ENCODE measurements at regions not wholly inside any gene's neighbourhood (a gene's known extent, or its start where the extent isn't known, plus 50 kb on each side); places are given as distances from the start of the nearest gene placed in this dataset.
"Not testable (repeated sequence)": the region's sequence is repeated elsewhere in the genome, so short reads cannot be mapped to it uniquely, and the experiment has no call there.

DNA sequence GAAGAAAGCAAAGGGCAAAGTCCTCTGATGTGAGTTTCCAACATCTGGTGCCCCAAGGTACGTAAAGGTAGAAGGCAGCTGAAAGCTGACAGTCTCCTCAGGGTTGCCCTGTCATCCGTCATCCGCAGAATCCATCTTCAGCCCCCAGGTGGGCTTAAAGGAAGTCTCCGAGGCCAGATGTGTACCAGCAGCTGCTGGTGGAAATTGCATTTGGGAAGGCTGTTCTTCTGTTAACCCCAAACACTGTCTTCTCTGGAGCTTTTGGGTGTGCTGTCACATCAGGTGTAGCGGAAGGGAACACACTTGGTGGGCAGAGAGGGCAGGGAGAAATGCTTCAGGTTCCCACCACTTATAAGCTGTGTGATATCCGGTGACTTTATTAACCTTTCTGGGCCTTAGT lies 310.0 kb upstream of the GATB start:
- Mint-ChIP-seq H3K9me3 (no peaks in the 10 kb centered on the region), H3K27ac (no peak overlapping the region), H3K27me3 (peaks cover 6% of the 10 kb centered on the region), H3K4me1 (no peaks in the 10 kb centered on the region), H3K36me3 (no peaks in the 10 kb centered on the region), H3K4me3 (no peak overlapping the region)
- ATAC-seq (ENCODE audit: low read depth) (no peak), DNase-seq (ENCODE audit: low spot score in 2 of 2) (no peak)

- peaks cover 2% of the 10 kb centered on the region for H3K4me1 Mint-ChIP-seq
- H3K27me3 Mint-ChIP-seq = peaks cover 12% of the 10 kb centered on the region
- DNase-seq (ENCODE audit: low spot score in 2 of 2) (no peak), ATAC-seq (ENCODE audit: low read depth) (no peak)
- no peaks in the 10 kb centered on the region for H3K36me3 Mint-ChIP-seq
- no peak overlapping the region for H3K4me3 Mint-ChIP-seq
- H3K9me3 Mint-ChIP-seq = no peaks in the 10 kb centered on the region
- no peak overlapping the region for H3K27ac Mint-ChIP-seq
These were observed 308.1 kb upstream of the GATB start for GRCh38 chr4:152068866-152069265.

DNA sequence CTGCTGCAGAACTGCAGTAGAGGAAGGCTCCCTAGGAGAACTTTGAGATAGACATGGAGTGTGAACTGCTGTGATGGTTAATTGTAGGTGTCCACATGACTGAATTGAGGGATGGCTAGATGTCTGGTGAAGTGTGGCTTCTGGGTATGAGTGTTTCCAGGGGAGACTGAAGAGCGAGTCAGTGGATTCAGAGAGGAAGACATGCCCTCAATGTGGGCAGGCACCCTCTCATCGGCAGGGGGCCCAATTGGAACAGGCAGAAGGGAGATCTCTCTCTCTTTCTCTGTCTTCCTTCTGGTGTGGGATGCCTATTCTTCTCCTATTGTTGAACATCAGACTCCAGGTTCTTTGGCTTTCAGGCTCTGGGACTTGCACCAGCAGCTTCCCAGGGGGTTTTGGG lies 304.7 kb upstream of the GATB start:
- Mint-ChIP-seq H3K36me3 (no peaks in the 10 kb centered on the region), H3K27ac (no peak overlapping the region), H3K9me3 (no peaks in the 10 kb centered on the region), H3K4me1 (peaks cover 2% of the 10 kb centered on the region), H3K4me3 (no peak overlapping the region), H3K27me3 (peaks cover 16% of the 10 kb centered on the region)
- no peak for ATAC-seq (ENCODE audit: low read depth)
- no peak for DNase-seq (ENCODE audit: low spot score in 2 of 2)

GRCh38 chr4:152064753-152065152 lies 303.9 kb upstream of the GATB start:
- Mint-ChIP-seq H3K4me1 (peaks cover 2% of the 10 kb centered on the region), H3K9me3 (no peaks in the 10 kb centered on the region), H3K27me3 (peaks cover 16% of the 10 kb centered on the region), H3K4me3 (no peak overlapping the region), H3K27ac (no peak overlapping the region), H3K36me3 (no peaks in the 10 kb centered on the region)
- ATAC-seq (ENCODE audit: low read depth) (no peak), DNase-seq (ENCODE audit: low spot score in 2 of 2) (no peak)

- no peak for DNase-seq (ENCODE audit: low spot score in 2 of 2)
- no peak overlapping the region for H3K27ac Mint-ChIP-seq
- ATAC-seq (ENCODE audit: low read depth) = no peak
- H3K4me1 Mint-ChIP-seq = peaks cover 2% of the 10 kb centered on the region
- no peaks in the 10 kb centered on the region for H3K9me3 Mint-ChIP-seq
- H3K36me3 Mint-ChIP-seq = no peaks in the 10 kb centered on the region
- H3K27me3 Mint-ChIP-seq = peaks cover 16% of the 10 kb centered on the region
- no peak overlapping the region for H3K4me3 Mint-ChIP-seq
These were observed 303.5 kb upstream of the GATB start for GRCh38 chr4:152064282-152064681.

GRCh38 chr4:152063621-152064240 lies 302.9 kb upstream of the GATB start:
- H3K4me3 Mint-ChIP-seq = no peak overlapping the region
- H3K27me3 Mint-ChIP-seq = peaks cover 19% of the 10 kb centered on the region
- ATAC-seq (ENCODE audit: low read depth) (no peak), DNase-seq (ENCODE audit: low spot score in 2 of 2) (no peak)
- no peak overlapping the region for H3K27ac Mint-ChIP-seq
- no peaks in the 10 kb centered on the region for H3K9me3 Mint-ChIP-seq
- H3K36me3 Mint-ChIP-seq = no peaks in the 10 kb centered on the region
- peaks cover 2% of the 10 kb centered on the region for H3K4me1 Mint-ChIP-seq

DNA sequence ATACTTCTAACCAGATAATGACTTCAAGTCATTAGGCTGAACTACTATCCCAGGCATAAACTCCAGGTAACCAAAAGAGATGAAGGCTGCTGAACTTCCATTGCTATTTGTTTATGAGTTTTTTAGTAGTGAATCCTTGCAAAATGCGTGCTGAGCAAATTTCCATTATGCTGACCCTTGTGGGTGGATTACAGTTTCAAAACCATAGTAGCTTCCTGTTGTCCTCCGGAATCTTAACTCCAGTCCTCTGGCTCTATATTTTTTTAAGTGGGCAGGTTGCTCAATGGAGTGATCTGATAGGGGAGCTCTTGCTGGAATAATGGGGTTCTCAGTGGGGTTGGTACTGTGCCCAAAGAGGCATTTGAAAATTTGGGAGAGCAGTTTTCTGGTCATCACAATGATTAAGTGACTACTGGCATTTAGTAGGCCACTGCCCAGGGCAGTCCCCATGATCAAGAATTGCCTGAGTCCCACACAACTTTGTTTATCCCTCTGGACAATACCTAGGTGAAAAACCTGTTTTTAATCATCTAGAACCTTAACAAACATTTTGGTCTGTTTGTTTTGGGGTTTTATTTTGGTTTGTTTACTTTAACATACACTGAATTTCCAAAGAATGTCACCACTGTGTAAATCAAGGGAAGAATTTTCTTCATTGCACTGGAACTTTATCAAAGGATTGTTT lies 302.3 kb upstream of the GATB start:
- Mint-ChIP-seq H3K4me1 (peaks cover 2% of the 10 kb centered on the region), H3K27ac (no peak overlapping the region), H3K4me3 (no peak overlapping the region), H3K9me3 (peaks cover 1% of the 10 kb centered on the region), H3K27me3 (peaks cover 19% of the 10 kb centered on the region), H3K36me3 (no peaks in the 10 kb centered on the region)
- ATAC-seq (ENCODE audit: low read depth) (no peak), DNase-seq (ENCODE audit: low spot score in 2 of 2) (no peak)

DNA sequence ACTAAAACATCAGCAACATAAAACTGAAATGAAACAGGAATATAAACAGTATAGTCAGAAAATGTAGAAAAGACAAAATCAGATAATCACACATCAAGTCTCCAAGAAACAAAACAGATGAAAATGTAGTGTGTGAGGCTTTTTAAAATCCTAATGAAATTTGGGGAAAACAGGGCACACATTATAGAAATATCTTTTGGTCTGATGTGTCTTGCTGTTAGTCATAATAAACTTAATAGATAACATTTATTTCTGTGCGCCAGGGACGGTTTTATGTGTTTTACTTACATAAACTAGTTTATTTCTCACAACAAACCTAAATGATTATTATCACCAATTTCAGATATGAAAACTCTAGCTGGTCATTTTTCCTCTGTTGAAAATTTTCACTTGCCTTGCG lies 293.9 kb upstream of the GATB start:
- H3K27me3 Mint-ChIP-seq = peaks cover 12% of the 10 kb centered on the region
- no peak for ATAC-seq (ENCODE audit: low read depth)
- peaks cover 10% of the 10 kb centered on the region for H3K9me3 Mint-ChIP-seq
- no peak overlapping the region for H3K27ac Mint-ChIP-seq
- no peaks in the 10 kb centered on the region for H3K4me1 Mint-ChIP-seq
- H3K36me3 Mint-ChIP-seq = peaks cover 2% of the 10 kb centered on the region
- H3K4me3 Mint-ChIP-seq = no peak overlapping the region
- no peak for DNase-seq (ENCODE audit: low spot score in 2 of 2)

DNA sequence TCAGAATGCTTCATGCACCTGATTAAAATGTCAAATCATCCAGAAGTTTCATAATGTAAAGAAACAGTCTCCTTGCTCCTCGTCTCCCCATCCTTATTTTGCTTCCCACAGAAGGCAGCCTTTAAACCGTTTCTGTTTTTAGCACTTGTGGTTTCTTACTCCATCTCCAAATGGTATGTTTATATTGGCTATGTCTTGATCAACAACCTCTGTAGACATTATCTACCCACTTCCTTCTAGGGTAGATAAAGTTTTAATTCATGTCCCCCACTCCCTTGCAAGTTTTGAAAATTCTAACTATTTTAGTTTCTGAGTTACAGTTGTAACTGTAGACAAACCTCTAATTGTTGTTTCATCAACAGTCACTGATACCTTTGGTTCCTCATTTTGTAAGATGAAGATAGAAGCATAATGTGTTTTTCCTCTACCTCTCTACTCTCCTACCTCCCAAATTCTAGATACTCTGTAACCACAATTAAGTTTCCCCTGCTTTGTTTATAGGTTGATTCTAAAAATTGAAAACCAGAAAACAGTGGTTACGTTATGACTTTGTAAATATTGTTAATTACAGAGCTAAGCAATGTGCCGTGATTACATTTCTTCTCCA lies 291.7 kb upstream of the GATB start:
- Mint-ChIP-seq H3K4me3 (no peak overlapping the region), H3K36me3 (peaks cover 2% of the 10 kb centered on the region), H3K27ac (no peak overlapping the region), H3K4me1 (no peaks in the 10 kb centered on the region), H3K9me3 (peaks cover 12% of the 10 kb centered on the region), H3K27me3 (peaks cover 16% of the 10 kb centered on the region)
- no peak for DNase-seq (ENCODE audit: low spot score in 2 of 2)
- no peak for ATAC-seq (ENCODE audit: low read depth)

DNA sequence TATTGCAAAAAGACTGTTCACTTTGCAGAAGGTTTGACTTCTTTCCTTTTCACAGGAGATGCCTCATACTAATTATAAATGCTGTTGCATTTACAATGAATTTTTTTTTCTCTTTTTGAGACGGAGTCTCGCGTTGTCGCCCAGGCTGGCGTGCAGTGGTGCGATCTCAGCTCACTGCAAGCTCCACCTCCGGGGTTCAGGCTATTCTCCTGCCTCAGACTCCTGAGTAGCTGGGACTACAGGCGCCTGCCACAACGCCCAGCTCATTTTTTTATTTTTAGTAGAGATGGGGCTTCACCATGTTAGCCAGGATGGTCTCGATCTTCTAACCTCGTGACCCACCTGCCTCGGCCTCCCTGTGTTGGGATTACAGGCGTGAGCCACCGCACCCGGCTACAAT lies 290.5 kb upstream of the GATB start:
- H3K4me3 Mint-ChIP-seq; ATAC-seq (ENCODE audit: low read depth); H3K27ac Mint-ChIP-seq; H3K4me1 Mint-ChIP-seq; H3K36me3 Mint-ChIP-seq; H3K9me3 Mint-ChIP-seq; DNase-seq (ENCODE audit: low spot score in 2 of 2): not testable (repeated sequence)
- H3K27me3 Mint-ChIP-seq = peaks cover 12% of the 10 kb centered on the region

DNA sequence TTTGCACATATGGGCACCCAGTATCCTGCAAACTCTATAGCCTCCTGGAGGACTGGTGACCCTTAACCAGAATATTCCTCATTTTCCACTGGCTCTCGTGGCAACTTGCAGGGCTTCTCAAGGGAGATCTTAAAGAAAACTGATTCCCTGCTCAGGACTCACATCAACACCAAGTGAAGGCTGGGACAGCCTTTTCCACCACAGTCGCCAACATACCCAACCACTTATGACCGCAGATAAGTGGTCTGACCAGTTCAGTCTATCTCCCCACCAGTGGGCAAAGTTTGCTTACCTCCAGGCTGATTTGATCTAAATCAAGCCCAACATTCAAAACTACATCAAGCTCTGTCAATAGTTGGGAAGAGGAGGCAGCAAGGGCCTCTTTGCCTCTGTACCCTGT lies 289.3 kb upstream of the GATB start:
- Mint-ChIP-seq H3K4me3 (no peak overlapping the region), H3K36me3 (no peaks in the 10 kb centered on the region), H3K27ac (no peak overlapping the region), H3K4me1 (peaks cover 2% of the 10 kb centered on the region), H3K27me3 (peaks cover 8% of the 10 kb centered on the region), H3K9me3 (peaks cover 4% of the 10 kb centered on the region)
- no peak for DNase-seq (ENCODE audit: low spot score in 2 of 2)
- ATAC-seq (ENCODE audit: low read depth) = no peak

GRCh38 chr4:152047451-152047850 lies 286.6 kb upstream of the GATB start:
- ATAC-seq (ENCODE audit: low read depth) = no peak
- DNase-seq (ENCODE audit: low spot score in 2 of 2) = no peak
- Mint-ChIP-seq H3K4me1 (peaks cover 2% of the 10 kb centered on the region), H3K4me3 (no peak overlapping the region), H3K27me3 (peaks cover 12% of the 10 kb centered on the region), H3K36me3 (peaks cover 2% of the 10 kb centered on the region), H3K27ac (no peak overlapping the region), H3K9me3 (peaks cover 11% of the 10 kb centered on the region)

DNA sequence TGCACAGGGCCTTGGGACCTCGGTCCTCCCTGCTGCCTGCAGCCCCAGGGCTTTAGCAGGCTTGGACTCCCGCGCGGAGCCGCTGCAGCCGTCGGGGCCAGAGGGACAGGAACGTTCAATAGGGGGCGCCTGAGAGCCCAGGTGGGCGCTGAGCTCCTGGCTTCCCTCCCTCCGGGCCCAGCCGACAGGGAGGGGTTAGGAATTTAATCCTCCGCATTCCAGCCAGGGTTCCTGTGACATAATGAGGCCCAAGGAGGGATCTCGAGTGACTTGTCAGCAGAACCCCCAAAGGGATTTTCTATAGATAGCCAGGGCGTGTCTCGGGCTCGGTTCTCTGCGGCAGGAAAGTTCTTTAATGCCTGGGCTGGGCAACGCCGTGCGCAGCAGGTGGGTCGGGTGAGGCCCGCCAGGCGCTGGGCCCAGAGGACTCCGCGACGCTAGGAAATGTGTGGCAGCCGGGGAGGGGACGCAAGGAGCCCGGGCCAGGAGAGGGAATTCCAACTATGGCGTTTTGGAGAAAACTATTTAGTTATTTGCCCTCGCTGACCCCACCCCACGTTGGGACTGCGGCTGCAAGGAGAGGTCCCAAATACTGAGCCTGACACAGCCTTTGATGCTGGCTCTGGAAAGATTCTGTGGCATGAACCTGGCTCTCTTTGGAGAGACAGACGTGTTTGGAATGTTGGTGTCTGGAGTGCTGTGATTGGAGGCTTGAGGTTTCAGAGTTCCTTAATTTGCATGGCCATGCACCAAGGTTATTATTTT lies 285.2 kb upstream of the GATB start:
- DNase-seq (ENCODE audit: low spot score in 2 of 2) (peak in 1 of 2 donors; percentile 27), ATAC-seq (ENCODE audit: low read depth) (peak; percentile 19)
- H3K4me3 Mint-ChIP-seq = peak overlapping the region; percentile 5

DNA sequence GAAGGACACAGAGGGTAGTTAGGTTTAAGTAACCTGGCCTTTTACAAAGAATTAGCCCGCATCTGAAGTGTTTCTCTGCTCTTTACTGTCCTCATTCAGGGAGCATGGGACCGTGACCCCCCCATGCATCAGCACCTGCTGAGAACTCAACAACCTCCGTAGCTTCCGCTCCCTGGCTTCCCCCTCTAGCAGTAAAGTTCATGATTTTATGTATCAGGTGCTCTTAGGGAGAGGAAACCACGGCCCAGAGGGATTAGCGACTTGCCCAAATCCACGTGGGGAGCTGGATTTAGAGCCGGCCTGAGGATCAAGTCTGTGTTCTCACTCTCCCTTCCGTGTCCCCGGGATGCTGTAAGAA lies 284.6 kb upstream of the GATB start:
- Mint-ChIP-seq H3K4me3 (no peak overlapping the region), H3K27me3 (peaks cover 12% of the 10 kb centered on the region), H3K36me3 (peaks cover 2% of the 10 kb centered on the region)

More for the DNA sequence above, 285.2 kb upstream of the GATB start:
- peaks cover 2% of the 10 kb centered on the region for H3K36me3 Mint-ChIP-seq
- H3K27ac Mint-ChIP-seq = no peak overlapping the region
- peaks cover 2% of the 10 kb centered on the region for H3K4me1 Mint-ChIP-seq
- H3K27me3 Mint-ChIP-seq = peaks cover 12% of the 10 kb centered on the region
- H3K9me3 Mint-ChIP-seq = peaks cover 11% of the 10 kb centered on the region

More for the DNA sequence above, 284.6 kb upstream of the GATB start:
- no peak for DNase-seq (ENCODE audit: low spot score in 2 of 2)
- H3K9me3 Mint-ChIP-seq = peaks cover 11% of the 10 kb centered on the region
- H3K4me1 Mint-ChIP-seq = peaks cover 2% of the 10 kb centered on the region
- no peak overlapping the region for H3K27ac Mint-ChIP-seq
- ATAC-seq (ENCODE audit: low read depth) = peak; percentile 69
